Prostate gland (tissue), 2 donors: ENCODE measurements at regions not wholly inside any gene's neighbourhood (a gene's known extent, or its start where the extent isn't known, plus 50 kb on each side); places are given as distances from the start of the nearest gene placed in this dataset.

Source experiments
- CTCF ChIP-seq, 4 experiments: fragments of 200-600 bp in 2 of 4; fragments of 450-650 bp in 2 of 4; sonication (generic) in 2 of 4; IDR thresholded peaks; 1 replicate in 3 of 4; 2 replicates in 1 of 4; pipeline ENCODE4 v1.5.1; 2016 to 2019; ENCODE audit warnings: antibody characterized with exemption in 4 of 4, mild to moderate bottlenecking in 2 of 4, moderate library complexity in 2 of 4
- POLR2A ChIP-seq: fragments of 450-650 bp; IDR thresholded peaks from one replicate; pipeline ENCODE4 v1.6.1; 2016; ENCODE audit warnings: antibody characterized with exemption, mild to moderate bottlenecking
- POLR2AphosphoS5 ChIP-seq: sonication (generic); formaldehyde crosslinking; IDR thresholded peaks from one replicate; pipeline ENCODE4 v1.6.1; 2017; ENCODE audit warnings: antibody characterized with exemption

- TF ChIP-seq POLR2A: no peak
- no peak for TF ChIP-seq POLR2AphosphoS5
- no peak for TF ChIP-seq CTCF (IDR thresholded peaks at IDR 0.05)
These were observed 69.5 kb upstream of the NFASC start for GRCh38 chr1:204801211-204801610.
